ENCODE measurements at regions not wholly inside any gene's neighbourhood (a gene's known extent, or its start where the extent isn't known, plus 50 kb on each side); places are given as distances from the start of the nearest gene placed in this dataset.
"Not testable (repeated sequence)": the region's sequence is repeated elsewhere in the genome, so short reads cannot be mapped to it uniquely, and the experiment has no call there.

- no peak for DNase-seq (ENCODE audit: low spot score)
Observed at GRCh38 chr21:23026878-23027277, 2028.7 kb downstream of the NCAM2 start.

GRCh38 chr21:23039846-23040245, 2041.6 kb downstream of the NCAM2 start:
- DNase-seq (ENCODE audit: low spot score) = no peak

- DNase-seq (ENCODE audit: low spot score) = no peak
Observed at GRCh38 chr21:23045955-23046354, 2047.7 kb downstream of the NCAM2 start.

GRCh38 chr21:23067672-23068071, 2069.5 kb downstream of the NCAM2 start:
- DNase-seq (ENCODE audit: low spot score) = no peak

- DNase-seq (ENCODE audit: low spot score) = no peak
Observed at GRCh38 chr21:23083242-23083641, 2085.0 kb downstream of the NCAM2 start.

GRCh38 chr21:23093259-23093658, 2095.1 kb downstream of the NCAM2 start:
- no peak for DNase-seq (ENCODE audit: low spot score)

- DNase-seq (ENCODE audit: low spot score) = no peak
Observed at GRCh38 chr21:23099185-23099584, 2101.0 kb downstream of the NCAM2 start.

GRCh38 chr21:23101111-23101510, 2102.9 kb downstream of the NCAM2 start:
- no peak for DNase-seq (ENCODE audit: low spot score)

- no peak for DNase-seq (ENCODE audit: low spot score)
Observed at GRCh38 chr21:23108533-23108932, 2110.3 kb downstream of the NCAM2 start.

GRCh38 chr21:23111070-23111600, 2112.9 kb downstream of the NCAM2 start:
- no peak for DNase-seq (ENCODE audit: low spot score)

GRCh38 chr21:23119491-23119890, 2121.3 kb downstream of the NCAM2 start:
- no peak for DNase-seq (ENCODE audit: low spot score)

- no peak for DNase-seq (ENCODE audit: low spot score)
Observed at GRCh38 chr21:23127973-23128372, 2129.8 kb downstream of the NCAM2 start.

GRCh38 chr21:23130308-23130707, 2132.1 kb downstream of the NCAM2 start:
- no peak for DNase-seq (ENCODE audit: low spot score)

GRCh38 chr21:23131177-23131576, 2133.0 kb downstream of the NCAM2 start:
- peak; percentile 5 for DNase-seq (ENCODE audit: low spot score)

GRCh38 chr21:23138797-23139196, 2140.6 kb downstream of the NCAM2 start:
- no peak for DNase-seq (ENCODE audit: low spot score)

GRCh38 chr21:23152130-23152529, 2153.9 kb downstream of the NCAM2 start:
- DNase-seq (ENCODE audit: low spot score) = peak; percentile 10

GRCh38 chr21:23153842-23154241, 2155.6 kb downstream of the NCAM2 start:
- not testable (repeated sequence) for DNase-seq (ENCODE audit: low spot score)

- DNase-seq (ENCODE audit: low spot score) = no peak
Observed at GRCh38 chr21:23155281-23155680, 2157.1 kb downstream of the NCAM2 start.

- DNase-seq (ENCODE audit: low spot score) = peak; percentile 37
Observed at GRCh38 chr21:23160914-23161313, 2162.7 kb downstream of the NCAM2 start.

- DNase-seq (ENCODE audit: low spot score) = no peak
Observed at GRCh38 chr21:23162198-23162946, 2164.2 kb downstream of the NCAM2 start.

Measured in NAMALWA (cell line).